HEK293 (cell line): ENCODE measurements at regions not wholly inside any gene's neighbourhood (a gene's known extent, or its start where the extent isn't known, plus 50 kb on each side); places are given as distances from the start of the nearest gene placed in this dataset.

Source experiments
- BCL11A ChIP-seq: fragments of 450-650 bp; formaldehyde crosslinking; IDR thresholded peaks from 2 replicates; pipeline ENCODE4 v1.5.1; 2016; ENCODE audit warnings: low read depth, missing biosample characterization, missing genetic modification characterization
- PATZ1 ChIP-seq: fragments of 450-650 bp; formaldehyde crosslinking; IDR thresholded peaks from 2 replicates; pipeline ENCODE4 v1.5.1; 2016; ENCODE audit warnings: missing biosample characterization, missing genetic modification characterization
- YY1 ChIP-seq: fragments of 450-650 bp; formaldehyde crosslinking; IDR thresholded peaks from 2 replicates; pipeline ENCODE4 v1.5.1; 2018; ENCODE audit warnings: missing biosample characterization, missing genetic modification characterization
- ZNF341 ChIP-seq: fragments of 450-650 bp; formaldehyde crosslinking; IDR thresholded peaks from 2 replicates; pipeline ENCODE4; 2016; ENCODE audit warnings: low read depth, missing biosample characterization, missing genetic modification characterization
- ZNF580 ChIP-seq: fragments of 450-650 bp; formaldehyde crosslinking; IDR thresholded peaks from 2 replicates; pipeline ENCODE4 v1.5.1; 2016; ENCODE audit warnings: missing biosample characterization, missing genetic modification characterization
- ZNF785 ChIP-seq: fragments of 450-650 bp; formaldehyde crosslinking; IDR thresholded peaks from 2 replicates; pipeline ENCODE4 v1.5.1; 2016; ENCODE audit warnings: missing biosample characterization, missing genetic modification characterization
- TF ChIP-seq, protein P1 (sequence below): fragments of 450-650 bp; formaldehyde crosslinking; IDR thresholded peaks from 2 replicates; pipeline ENCODE4 v1.5.1; 2016; ENCODE audit warnings: missing biosample characterization, missing genetic modification characterization
- TF ChIP-seq, protein P2 (sequence below): fragments of 450-650 bp; formaldehyde crosslinking; IDR thresholded peaks from 2 replicates; pipeline ENCODE4 v1.5.1; 2016; ENCODE audit warnings: missing biosample characterization, missing genetic modification characterization, low read depth

DNA sequence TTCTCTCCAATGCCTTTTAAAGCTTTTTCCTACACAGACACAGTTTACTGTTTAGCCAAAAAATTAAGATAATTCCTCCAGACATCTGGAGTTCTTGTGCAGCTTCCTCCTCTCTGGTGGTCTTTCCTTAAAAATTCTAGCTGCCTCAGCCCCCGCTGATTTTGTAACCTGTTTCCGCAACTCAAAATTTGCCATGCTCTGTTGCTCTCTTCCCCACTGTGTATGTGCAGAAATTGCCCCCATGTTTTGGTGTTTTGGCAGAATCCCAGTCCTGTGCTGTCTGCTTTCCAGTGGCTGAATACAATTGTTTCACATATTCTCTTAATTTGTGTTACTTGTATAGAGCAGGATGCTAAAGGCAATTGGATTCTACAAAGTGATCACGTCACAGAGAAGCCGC, 151.7 kb upstream of the PRSS1 start:
- TF ChIP-seq, protein P1, sequence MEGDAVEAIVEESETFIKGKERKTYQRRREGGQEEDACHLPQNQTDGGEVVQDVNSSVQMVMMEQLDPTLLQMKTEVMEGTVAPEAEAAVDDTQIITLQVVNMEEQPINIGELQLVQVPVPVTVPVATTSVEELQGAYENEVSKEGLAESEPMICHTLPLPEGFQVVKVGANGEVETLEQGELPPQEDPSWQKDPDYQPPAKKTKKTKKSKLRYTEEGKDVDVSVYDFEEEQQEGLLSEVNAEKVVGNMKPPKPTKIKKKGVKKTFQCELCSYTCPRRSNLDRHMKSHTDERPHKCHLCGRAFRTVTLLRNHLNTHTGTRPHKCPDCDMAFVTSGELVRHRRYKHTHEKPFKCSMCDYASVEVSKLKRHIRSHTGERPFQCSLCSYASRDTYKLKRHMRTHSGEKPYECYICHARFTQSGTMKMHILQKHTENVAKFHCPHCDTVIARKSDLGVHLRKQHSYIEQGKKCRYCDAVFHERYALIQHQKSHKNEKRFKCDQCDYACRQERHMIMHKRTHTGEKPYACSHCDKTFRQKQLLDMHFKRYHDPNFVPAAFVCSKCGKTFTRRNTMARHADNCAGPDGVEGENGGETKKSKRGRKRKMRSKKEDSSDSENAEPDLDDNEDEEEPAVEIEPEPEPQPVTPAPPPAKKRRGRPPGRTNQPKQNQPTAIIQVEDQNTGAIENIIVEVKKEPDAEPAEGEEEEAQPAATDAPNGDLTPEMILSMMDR (tag by site-specific recombination): no peak
- TF ChIP-seq PATZ1 (tag by site-specific recombination) (no peak), ZNF785 (tag by site-specific recombination) (no peak), BCL11A (tag by site-specific recombination) (no peak), ZNF341 (no peak), YY1 (no peak), ZNF580 (tag by site-specific recombination) (no peak)
- TF ChIP-seq, protein P2, sequence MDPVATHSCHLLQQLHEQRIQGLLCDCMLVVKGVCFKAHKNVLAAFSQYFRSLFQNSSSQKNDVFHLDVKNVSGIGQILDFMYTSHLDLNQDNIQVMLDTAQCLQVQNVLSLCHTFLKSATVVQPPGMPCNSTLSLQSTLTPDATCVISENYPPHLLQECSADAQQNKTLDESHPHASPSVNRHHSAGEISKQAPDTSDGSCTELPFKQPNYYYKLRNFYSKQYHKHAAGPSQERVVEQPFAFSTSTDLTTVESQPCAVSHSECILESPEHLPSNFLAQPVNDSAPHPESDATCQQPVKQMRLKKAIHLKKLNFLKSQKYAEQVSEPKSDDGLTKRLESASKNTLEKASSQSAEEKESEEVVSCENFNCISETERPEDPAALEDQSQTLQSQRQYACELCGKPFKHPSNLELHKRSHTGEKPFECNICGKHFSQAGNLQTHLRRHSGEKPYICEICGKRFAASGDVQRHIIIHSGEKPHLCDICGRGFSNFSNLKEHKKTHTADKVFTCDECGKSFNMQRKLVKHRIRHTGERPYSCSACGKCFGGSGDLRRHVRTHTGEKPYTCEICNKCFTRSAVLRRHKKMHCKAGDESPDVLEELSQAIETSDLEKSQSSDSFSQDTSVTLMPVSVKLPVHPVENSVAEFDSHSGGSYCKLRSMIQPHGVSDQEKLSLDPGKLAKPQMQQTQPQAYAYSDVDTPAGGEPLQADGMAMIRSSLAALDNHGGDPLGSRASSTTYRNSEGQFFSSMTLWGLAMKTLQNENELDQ: no peak
